ENCODE measurements at regions not wholly inside any gene's neighbourhood (a gene's known extent, or its start where the extent isn't known, plus 50 kb on each side); places are given as distances from the start of the nearest gene placed in this dataset.
"Not testable (repeated sequence)": the region's sequence is repeated elsewhere in the genome, so short reads cannot be mapped to it uniquely, and the experiment has no call there.

DNA sequence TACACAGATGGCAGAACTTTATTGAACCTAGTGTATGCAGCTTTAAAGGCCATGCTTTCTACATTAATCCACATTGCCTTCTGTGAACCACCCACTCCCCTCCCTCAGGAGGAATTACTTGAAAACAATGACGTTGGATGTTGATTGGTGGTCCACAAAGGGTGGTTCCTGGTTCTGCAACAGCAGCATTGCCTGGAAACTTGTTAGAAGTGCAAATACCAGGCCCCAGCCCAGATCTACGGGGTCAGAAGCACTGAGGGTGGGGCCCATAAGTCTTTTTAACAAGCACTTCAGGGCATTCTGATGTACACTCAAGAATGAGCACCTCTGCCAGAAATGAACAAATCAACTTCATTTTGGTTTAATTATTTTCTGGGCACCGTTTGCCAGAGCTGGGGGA lies 91.0 kb downstream of the ISX start:
- Histone ChIP-seq H3K27me3 (no peaks in the 10 kb centered on the region), H3K4me2 (no peak overlapping the region), H3K9me3 (replicated peaks in 1 of 11) (no peaks in the 10 kb centered on the region), H3K27ac (no peak overlapping the region), H4K20me1 (0 out of 22 replicates have a peak, but pooled peaks cover 0 to 5% (median 0%) of the 10 kb centered on the region in 11 experiments), H3K36me3 (no peaks in the 10 kb centered on the region), H3K9ac (no peak overlapping the region), H3K4me1 (peaks cover 0 to 7% (median 2%) of the 10 kb centered on the region in 10 experiments; a peak in 7 of 20 replicates), H3K4me3 (no peak overlapping the region)
- no peak for TF ChIP-seq Cebpa-rat (IDR thresholded peaks at IDR 0.05)

GRCh38 chr22:35158336-35158735 lies 92.4 kb downstream of the ISX start:
- TF ChIP-seq Cebpa-rat (IDR thresholded peaks at IDR 0.05) = no peak

DNA sequence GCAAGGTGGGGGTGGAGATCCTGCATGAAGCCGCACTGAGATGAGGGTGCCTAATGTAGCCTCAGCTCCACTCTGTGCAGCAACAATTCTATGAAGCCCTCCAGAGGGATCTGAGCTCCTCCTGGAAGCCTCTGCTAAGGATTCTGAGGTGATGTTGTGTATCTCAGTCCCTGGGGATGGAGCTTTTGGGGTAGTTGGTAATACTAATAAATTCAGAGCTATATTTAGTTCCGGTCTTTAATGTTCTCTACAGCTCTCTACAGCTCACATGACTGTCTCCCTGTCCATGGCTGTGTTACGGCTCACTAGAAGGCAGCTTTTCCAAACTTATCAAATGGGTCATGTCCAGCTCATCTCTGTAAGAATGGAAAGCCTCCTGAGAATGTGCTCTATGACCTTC lies 93.4 kb downstream of the ISX start:
- TF ChIP-seq Cebpa-rat (IDR thresholded peaks at IDR 0.05) = no peak
- no peak overlapping the region for H3K4me3 ChIP-seq
- no peak overlapping the region for H3K27ac ChIP-seq
- H3K4me1 ChIP-seq = peaks cover 0 to 7% (median 2%) of the 10 kb centered on the region in 10 experiments; a peak in 7 of 20 replicates
- H3K36me3 ChIP-seq = no peaks in the 10 kb centered on the region
- H4K20me1 ChIP-seq = 0 out of 22 replicates have a peak, but pooled peaks cover 0 to 5% (median 0%) of the 10 kb centered on the region in 11 experiments
- no peaks in the 10 kb centered on the region for H3K9me3 ChIP-seq (replicated peaks in 1 of 11)
- no peak overlapping the region for H3K9ac ChIP-seq
- H3K4me2 ChIP-seq = no peak overlapping the region
- no peaks in the 10 kb centered on the region for H3K27me3 ChIP-seq

More at GRCh38 chr22:35158336-35158735, 92.4 kb downstream of the ISX start:
- Histone ChIP-seq H3K4me3 (no peak overlapping the region), H3K27me3 (no peaks in the 10 kb centered on the region), H3K9me3 (replicated peaks in 1 of 11) (no peaks in the 10 kb centered on the region), H3K4me1 (peaks cover 0 to 7% (median 2%) of the 10 kb centered on the region in 10 experiments; a peak in 7 of 20 replicates), H3K9ac (no peak overlapping the region), H3K4me2 (no peak overlapping the region), H3K36me3 (no peaks in the 10 kb centered on the region), H3K27ac (no peak overlapping the region), H4K20me1 (0 out of 22 replicates have a peak, but pooled peaks cover 0 to 5% (median 0%) of the 10 kb centered on the region in 11 experiments)

- Histone ChIP-seq H3K27me3 (no peaks in the 10 kb centered on the region), H3K9ac (no peak overlapping the region), H3K36me3 (no peaks in the 10 kb centered on the region), H3K9me3 (replicated peaks in 1 of 11) (peaks cover 0 to 4% (median 0%) of the 10 kb centered on the region in 11 experiments; a peak in 7 of 22 replicates), H3K4me1 (peaks cover 0 to 7% (median 2%) of the 10 kb centered on the region in 10 experiments; a peak in 7 of 20 replicates), H4K20me1 (0 out of 22 replicates have a peak, but pooled peaks cover 0 to 5% (median 0%) of the 10 kb centered on the region in 11 experiments), H3K27ac (no peak overlapping the region), H3K4me3 (no peak overlapping the region), H3K4me2 (peak overlapping the region in 4 of 11 experiments; percentile 2 to 27 (median 18); a peak in 5 of 22 replicates)
- no peak for TF ChIP-seq Cebpa-rat (IDR thresholded peaks at IDR 0.05)
Observed at GRCh38 chr22:35160268-35160667, 94.3 kb downstream of the ISX start.

- H3K4me2 ChIP-seq, H3K4me1 ChIP-seq, H3K9ac ChIP-seq, H3K36me3 ChIP-seq, H3K27me3 ChIP-seq, H4K20me1 ChIP-seq, H3K27ac ChIP-seq, H3K4me3 ChIP-seq: not testable (repeated sequence)
- peaks cover 0 to 16% (median 11%) of the 10 kb centered on the region in 11 experiments; a peak in 15 of 22 replicates for H3K9me3 ChIP-seq (replicated peaks in 1 of 11)
Observed at GRCh38 chr22:35165896-35166295, 91.4 kb upstream of the HMGXB4 start.

DNA sequence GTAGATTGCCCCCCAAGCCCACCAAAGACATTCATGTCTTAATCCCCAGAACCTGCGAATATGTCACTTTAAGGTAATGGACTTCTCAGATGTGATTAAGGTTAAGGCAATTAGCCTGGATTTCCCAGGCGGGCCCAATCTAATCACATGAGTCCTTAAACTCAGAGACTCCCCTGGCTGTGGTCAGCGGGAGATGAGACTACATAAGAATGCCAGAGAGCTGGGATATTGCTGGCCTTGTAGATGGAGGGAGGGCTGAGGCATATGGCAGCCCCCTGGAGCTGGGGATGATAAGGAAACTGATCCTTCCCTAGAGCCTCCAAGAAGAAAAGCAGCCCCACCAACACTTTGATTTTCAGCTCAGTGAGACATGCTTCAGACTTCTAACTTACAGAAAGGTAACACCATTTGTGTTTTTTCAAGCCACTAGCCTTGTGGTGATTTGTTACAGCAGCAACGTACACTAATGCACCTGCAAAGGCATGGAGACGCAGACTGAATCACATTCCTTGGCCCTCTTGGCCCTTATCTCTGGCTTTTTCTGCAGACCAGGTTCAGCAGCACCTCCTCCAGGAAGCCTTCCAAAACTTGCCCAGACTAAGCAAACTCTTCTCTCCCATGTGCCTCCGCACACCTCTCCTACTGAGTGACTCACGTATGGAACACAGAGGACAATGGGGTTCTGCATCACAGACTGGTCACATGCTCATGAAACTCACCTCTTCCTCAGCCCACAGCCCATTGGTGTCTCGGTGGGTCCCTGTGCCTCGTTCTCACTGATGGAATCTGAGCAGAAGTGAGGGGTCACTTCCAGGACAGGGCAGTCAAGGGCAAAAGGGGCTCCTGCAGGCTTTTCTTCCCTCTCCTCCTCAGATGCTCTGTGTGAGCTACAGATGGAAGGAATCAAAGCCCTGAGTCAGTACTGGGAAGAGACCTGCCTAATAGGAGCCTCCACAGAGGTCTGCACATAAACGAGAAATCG lies 86.3 kb upstream of the HMGXB4 start:
- no peak overlapping the region for H3K9ac ChIP-seq

DNA sequence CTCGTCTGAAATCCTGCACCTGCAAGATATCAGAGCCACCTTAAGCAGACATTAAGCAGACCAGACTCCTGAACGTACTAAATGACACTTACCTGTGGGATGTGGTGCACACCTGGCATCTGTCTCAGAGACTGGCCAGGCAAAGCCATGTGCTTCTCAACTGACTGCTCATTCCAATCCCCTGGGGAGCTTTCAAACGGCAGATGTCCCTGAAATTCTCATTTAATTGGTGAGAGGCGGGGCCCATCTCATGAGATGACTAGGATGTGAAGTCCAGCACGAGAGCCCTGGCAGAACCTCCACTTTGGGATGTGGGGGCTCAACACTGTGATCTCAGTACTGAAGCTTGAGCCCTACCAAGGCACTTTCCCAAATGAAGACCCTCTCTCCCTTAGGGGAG lies 84.9 kb upstream of the HMGXB4 start:
- no peaks in the 10 kb centered on the region for H3K36me3 ChIP-seq
- no peaks in the 10 kb centered on the region for H3K27me3 ChIP-seq
- peaks cover 0 to 6% (median 0%) of the 10 kb centered on the region in 11 experiments; a peak in 1 of 22 replicates for H3K9me3 ChIP-seq (replicated peaks in 1 of 11)
- H3K4me2 ChIP-seq = no peak overlapping the region
- H4K20me1 ChIP-seq = no peaks in the 10 kb centered on the region; a peak in 1 of 22 replicates
- H3K27ac ChIP-seq = no peak overlapping the region
- TF ChIP-seq Cebpa-rat (IDR thresholded peaks at IDR 0.05) = no peak
- no peaks in the 10 kb centered on the region for H3K4me1 ChIP-seq
- no peak overlapping the region for H3K4me3 ChIP-seq
- H3K9ac ChIP-seq = no peak overlapping the region

More for the DNA sequence above, 86.3 kb upstream of the HMGXB4 start:
- H3K4me3 ChIP-seq = no peak overlapping the region
- no peaks in the 10 kb centered on the region; a peak in 1 of 22 replicates for H4K20me1 ChIP-seq
- H3K4me1 ChIP-seq = no peaks in the 10 kb centered on the region
- no peaks in the 10 kb centered on the region for H3K27me3 ChIP-seq
- H3K9me3 ChIP-seq (replicated peaks in 1 of 11) = peaks cover 0 to 7% (median 4%) of the 10 kb centered on the region in 11 experiments; a peak in 14 of 22 replicates
- H3K4me2 ChIP-seq = no peak overlapping the region
- no peak overlapping the region for H3K27ac ChIP-seq
- TF ChIP-seq Cebpa-rat (IDR thresholded peaks at IDR 0.05) = no peak
- H3K36me3 ChIP-seq = no peaks in the 10 kb centered on the region

DNA sequence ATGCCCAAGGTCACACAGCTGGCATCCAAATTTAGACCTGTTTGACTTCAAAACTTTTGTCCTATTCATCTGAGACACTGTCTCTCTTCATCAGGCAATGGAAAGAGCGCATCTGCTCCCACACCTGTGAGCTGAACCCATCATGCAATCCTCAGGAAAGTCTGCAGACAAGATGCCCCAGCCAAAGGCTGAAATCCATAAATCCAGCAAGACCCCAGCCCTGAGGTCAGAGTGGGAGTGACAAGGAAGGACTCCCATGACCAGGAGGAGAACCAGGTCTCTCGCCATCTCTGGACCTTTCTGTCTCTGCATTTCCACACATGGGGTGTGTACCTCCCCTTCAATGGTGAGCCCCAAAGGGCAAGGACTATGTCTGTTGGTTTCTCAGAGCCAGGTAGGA lies 83.6 kb upstream of the HMGXB4 start:
- Histone ChIP-seq H3K4me3 (no peak overlapping the region), H3K9me3 (replicated peaks in 1 of 11) (peaks cover 0 to 6% (median 0%) of the 10 kb centered on the region in 11 experiments; a peak in 2 of 22 replicates), H3K4me1 (no peaks in the 10 kb centered on the region), H3K27me3 (no peaks in the 10 kb centered on the region), H4K20me1 (no peaks in the 10 kb centered on the region; a peak in 1 of 22 replicates), H3K36me3 (no peaks in the 10 kb centered on the region), H3K9ac (no peak overlapping the region), H3K27ac (no peak overlapping the region), H3K4me2 (no peak overlapping the region)
- TF ChIP-seq Cebpa-rat (IDR thresholded peaks at IDR 0.05) = no peak

GRCh38 chr22:35174401-35175038 lies 82.8 kb upstream of the HMGXB4 start:
- H3K36me3 ChIP-seq = no peaks in the 10 kb centered on the region
- no peak overlapping the region for H3K4me3 ChIP-seq
- peaks cover 0 to 6% (median 0%) of the 10 kb centered on the region in 11 experiments; a peak in 2 of 22 replicates for H3K9me3 ChIP-seq (replicated peaks in 1 of 11)
- H3K4me1 ChIP-seq = no peaks in the 10 kb centered on the region
- no peak overlapping the region for H3K9ac ChIP-seq
- H4K20me1 ChIP-seq = no peaks in the 10 kb centered on the region; a peak in 1 of 22 replicates
- no peaks in the 10 kb centered on the region for H3K27me3 ChIP-seq
- H3K27ac ChIP-seq = no peak overlapping the region
- TF ChIP-seq Cebpa-rat (IDR thresholded peaks at IDR 0.05) = no peak
- no peak overlapping the region for H3K4me2 ChIP-seq
